GM10266 (cell line): ENCODE measurements at regions not wholly inside any gene's neighbourhood (a gene's known extent, or its start where the extent isn't known, plus 50 kb on each side); places are given as distances from the start of the nearest gene placed in this dataset.

Experiments
- DNase-seq: peaks from one replicate; pipeline ENCODE4 v3.0.0; 2012; ENCODE audit errors: extremely low spot score
- CTCF ChIP-seq: IDR thresholded peaks from 2 replicates; pipeline ENCODE4 v1.5.1; 2012; ENCODE audit warnings: mild to moderate bottlenecking, low read depth; ENCODE audit not compliant: control insufficient read depth, insufficient read depth; ENCODE audit errors: missing control alignments

- TF ChIP-seq CTCF = no peak
- DNase-seq = no peak
Observed at GRCh38 chr2:124967325-124967724, 942.2 kb downstream of the CNTNAP5 start.

GRCh38 chr2:124970030-124970429, 944.9 kb downstream of the CNTNAP5 start:
- no peak for TF ChIP-seq CTCF
- no peak for DNase-seq

GRCh38 chr2:124973396-124973795, 948.3 kb downstream of the CNTNAP5 start:
- no peak for TF ChIP-seq CTCF
- DNase-seq = no peak

GRCh38 chr2:124975224-124975623, 950.1 kb downstream of the CNTNAP5 start:
- TF ChIP-seq CTCF = no peak
- no peak for DNase-seq

GRCh38 chr2:124975648-124976047, 950.6 kb downstream of the CNTNAP5 start:
- no peak for DNase-seq
- TF ChIP-seq CTCF = no peak

- no peak for TF ChIP-seq CTCF
- DNase-seq = no peak
Observed at GRCh38 chr2:124978597-124978996, 953.5 kb downstream of the CNTNAP5 start.

GRCh38 chr2:124983595-124983994, 958.5 kb downstream of the CNTNAP5 start:
- no peak for TF ChIP-seq CTCF
- DNase-seq = no peak
